HG03571 (cell line): ENCODE measurements at regions not wholly inside any gene's neighbourhood (a gene's known extent, or its start where the extent isn't known, plus 50 kb on each side); places are given as distances from the start of the nearest gene placed in this dataset.
"Not testable (repeated sequence)": the region's sequence is repeated elsewhere in the genome, so short reads cannot be mapped to it uniquely, and the experiment has no call there.

Experiments used
- ATAC-seq: cut with Tn5 transposase; IDR thresholded peaks from one replicate; pipeline ENCODE4 v1.9.1; 2021; ENCODE audit not compliant: unreplicated experiment

DNA sequence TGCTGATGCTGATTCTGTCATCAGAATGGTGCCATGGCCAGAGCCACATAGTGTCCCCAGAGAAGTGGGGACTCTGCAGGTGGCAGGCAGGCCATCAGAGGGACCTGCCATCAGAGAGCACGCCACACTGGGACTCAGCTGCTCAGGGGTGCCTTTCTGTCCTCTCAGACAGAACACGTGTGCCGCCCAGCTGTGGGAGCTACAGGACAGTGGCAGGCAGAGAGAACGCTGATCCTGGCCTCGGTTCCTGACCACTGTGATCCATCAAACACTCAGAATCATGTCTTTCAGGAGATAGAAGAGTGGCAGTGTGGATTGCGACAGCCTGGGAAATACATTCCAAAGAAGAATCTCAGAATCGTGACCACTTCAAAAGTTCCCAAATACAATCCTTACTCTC is 497.2 kb upstream of the SALL3 start:
- ATAC-seq = no peak

GRCh38 chr18:78487649-78488048 is 492.0 kb upstream of the SALL3 start:
- no peak for ATAC-seq

- no peak for ATAC-seq
Observed at GRCh38 chr18:78492064-78492812, 487.4 kb upstream of the SALL3 start.

DNA sequence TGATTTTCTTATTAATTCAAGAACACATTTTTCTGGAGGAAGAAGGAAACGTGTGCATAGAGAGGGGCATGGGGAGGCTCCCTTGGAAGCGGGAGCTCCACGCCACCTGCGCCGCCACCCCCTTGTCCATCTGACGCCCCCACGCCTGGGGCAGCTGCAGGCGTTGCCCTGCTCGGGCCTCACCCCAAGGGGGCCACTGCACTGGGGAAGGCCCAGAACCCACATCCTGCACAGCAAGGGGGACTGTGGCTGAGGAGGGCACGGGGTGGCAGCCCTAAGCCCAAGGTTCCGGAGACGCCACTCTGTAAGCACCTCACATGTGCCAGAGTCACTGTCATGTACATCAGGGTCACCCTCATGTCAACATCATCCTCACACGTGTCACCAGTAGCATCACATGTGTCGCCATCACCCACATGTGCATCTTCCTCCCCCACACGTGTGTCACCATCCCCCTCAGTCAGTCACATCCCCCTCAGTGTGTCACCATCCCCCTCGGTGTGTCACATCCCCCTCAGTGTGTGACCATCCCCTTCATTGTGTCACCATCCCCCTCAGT is 486.7 kb upstream of the SALL3 start:
- ATAC-seq = no peak

DNA sequence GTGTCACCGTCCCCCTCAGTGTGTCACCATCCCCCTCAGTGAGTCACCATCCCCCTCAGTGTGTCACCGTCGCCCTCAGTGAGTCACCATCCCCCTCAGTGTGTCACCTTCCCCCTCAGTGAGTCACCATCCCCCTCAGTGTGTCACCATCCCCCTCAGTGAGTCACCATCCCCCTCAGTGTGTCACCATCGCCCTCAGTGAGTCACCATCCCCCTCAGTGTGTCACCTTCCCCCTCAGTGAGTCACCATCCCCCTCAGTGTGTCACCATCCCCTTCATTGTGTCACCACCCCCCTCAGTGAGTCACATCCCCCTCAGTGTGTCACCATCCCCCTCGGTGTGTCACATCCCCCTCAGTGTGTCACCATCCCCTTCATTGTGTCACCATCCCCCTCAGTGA is 486.1 kb upstream of the SALL3 start:
- not testable (repeated sequence) for ATAC-seq

DNA sequence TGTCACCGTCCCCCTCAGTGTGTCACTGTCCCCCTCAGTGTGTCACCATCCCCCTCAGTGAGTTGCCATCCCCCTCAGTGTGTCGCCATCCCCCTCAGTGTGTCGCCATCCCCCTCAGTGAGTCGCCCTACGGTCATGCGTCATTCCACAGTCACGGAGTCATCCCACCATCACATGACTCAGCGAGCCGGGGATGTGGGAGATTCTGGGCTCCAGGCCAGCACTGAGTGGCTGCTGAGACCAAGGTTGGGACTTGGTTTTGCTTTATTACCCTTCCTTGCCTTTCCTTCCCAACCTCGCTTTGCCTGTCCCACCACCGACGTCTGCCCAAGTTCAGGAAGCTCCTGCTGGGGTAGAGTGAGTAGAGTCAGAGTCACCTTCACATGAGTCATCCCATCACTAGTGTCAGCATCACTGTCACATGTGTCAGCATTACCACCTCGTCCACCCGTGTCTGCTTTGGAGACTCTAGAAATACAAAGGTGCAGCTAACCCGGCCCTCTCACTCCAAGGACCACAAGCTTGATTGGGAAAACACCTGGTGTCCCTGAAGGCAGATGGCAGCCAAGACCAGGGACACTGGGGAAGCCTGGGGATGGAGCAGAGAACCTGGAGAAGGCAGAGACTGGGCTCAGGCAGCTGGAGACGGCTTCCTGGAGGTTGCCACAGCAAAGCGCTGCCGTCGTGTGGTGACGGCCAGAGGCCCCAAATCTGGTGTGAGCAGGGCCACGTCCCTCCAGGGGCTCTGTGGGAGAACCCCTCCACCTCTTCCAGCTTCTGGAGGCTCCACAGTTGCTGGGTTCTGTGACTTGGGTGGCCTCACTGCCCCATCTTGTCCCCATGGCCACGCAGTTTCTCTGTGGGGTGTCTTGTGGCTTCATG is 485.2 kb upstream of the SALL3 start:
- no peak for ATAC-seq

GRCh38 chr18:78495550-78495949 is 484.1 kb upstream of the SALL3 start:
- ATAC-seq = no peak

- no peak for ATAC-seq
Observed at GRCh38 chr18:78496079-78496478, 483.5 kb upstream of the SALL3 start.

DNA sequence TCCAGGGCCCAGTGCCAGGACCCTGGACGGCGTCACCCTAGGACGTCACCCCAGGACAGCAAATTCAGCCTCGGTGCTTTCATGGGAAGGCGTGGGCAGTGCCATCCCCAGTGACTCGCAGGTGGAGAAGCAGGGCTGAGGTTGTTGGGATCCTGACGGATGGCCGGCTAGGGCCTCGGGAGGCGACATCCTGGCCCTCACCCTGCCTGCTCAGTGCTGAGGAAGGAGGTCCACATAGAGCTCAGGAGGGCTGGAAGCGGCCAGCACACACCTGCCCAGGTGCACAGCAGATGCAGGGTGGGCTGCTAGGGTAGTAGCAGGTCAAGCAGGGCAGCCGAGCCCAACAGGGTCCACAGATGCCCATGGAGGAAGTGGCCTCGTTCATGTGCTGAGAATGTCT is 482.0 kb upstream of the SALL3 start:
- no peak for ATAC-seq

- no peak for ATAC-seq
Observed at GRCh38 chr18:78499586-78499985, 480.0 kb upstream of the SALL3 start.

- ATAC-seq = no peak
Observed at GRCh38 chr18:78501251-78501650, 478.4 kb upstream of the SALL3 start.

DNA sequence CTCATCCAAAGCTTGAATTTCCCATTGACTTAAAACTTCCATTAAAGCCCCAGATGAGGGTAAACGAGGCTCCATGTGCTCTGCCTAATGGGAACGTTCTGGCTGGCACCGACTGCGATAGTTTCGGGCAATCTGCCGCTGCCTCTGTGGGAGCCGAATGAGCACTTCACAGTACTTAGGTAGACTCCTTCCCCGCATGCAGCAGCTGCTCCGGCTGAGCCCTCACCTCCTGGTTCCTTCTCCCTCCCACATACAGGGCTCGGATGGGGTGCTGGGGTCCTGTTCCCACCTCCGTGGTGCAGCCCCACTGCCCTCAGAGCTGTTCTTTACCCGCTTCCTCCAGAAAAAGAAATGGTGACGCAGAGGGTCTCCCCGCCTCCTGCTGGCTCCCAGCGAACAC is 476.5 kb upstream of the SALL3 start:
- ATAC-seq = no peak

GRCh38 chr18:78505851-78506461 is 473.7 kb upstream of the SALL3 start:
- no peak for ATAC-seq

DNA sequence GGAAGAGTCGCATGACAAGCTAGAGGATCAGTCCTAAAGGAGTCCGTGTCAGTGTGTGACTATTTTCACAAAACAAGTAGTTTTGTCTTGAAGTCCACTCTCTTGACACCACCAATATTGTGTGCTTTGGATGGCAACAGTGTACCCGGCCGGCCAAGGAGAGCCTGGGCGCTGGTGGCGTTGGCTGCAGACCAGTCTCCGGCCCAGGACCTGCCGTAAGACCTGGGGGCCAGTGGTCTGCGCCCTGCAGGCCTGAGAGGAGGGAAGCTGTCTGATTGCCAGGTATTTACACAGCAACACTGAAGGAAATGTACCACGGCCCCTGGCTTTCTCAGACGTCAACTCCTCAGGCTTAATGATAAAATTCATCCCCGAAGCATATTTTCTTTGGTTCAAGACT is 472.4 kb upstream of the SALL3 start:
- no peak for ATAC-seq

DNA sequence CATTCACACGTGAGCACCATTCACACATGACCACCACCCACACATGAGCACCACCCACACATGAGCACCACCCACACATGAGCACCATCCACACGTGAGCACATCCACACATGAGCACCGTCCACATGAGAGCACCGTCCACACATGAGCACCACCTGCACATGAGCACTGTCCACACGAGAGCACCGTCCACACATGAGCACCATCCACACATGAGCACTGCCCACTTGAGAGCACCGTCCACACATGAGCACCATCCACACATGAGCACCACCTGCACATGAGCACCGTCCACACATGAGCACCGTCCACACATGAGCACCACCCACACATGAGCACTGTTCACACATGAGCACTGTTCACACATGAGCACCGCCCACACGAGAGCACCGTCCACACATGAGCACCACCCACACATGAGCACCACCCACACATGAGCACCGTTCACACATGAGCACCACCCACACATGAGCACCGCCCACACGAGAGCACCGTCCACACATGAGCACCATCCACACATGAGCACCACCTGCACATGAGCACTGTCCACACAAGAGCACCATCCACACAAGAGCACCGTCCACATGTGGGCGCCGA is 471.3 kb upstream of the SALL3 start:
- ATAC-seq = not testable (repeated sequence)

- ATAC-seq = no peak
Observed at GRCh38 chr18:78510091-78510490, 469.5 kb upstream of the SALL3 start.

DNA sequence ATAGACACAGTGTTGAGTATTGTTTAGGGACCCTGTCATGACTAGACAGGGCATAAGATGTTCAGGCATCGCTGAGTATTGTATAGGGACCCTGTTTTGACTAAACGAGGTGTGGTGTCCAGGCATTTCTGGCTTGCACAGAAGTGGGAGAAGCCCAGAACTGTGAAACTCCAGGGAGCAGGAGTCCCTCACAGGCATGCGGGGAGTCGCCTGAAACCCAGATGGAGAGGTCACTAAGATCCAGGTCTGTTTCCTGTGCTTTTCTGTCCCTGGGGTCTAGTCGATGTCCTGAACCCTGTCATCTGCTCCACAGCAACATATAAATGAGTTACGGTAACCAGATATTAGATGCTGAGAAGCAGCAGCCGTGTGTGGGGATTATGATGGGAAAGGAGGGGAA is 469.0 kb upstream of the SALL3 start:
- ATAC-seq = no peak

- ATAC-seq = no peak
Observed at GRCh38 chr18:78511666-78512601, 467.7 kb upstream of the SALL3 start.

GRCh38 chr18:78514910-78515670 is 464.5 kb upstream of the SALL3 start:
- ATAC-seq = no peak
